Astrocyte (in vitro differentiated cells and primary cell): ENCODE measurements at regions not wholly inside any gene's neighbourhood (a gene's known extent, or its start where the extent isn't known, plus 50 kb on each side); places are given as distances from the start of the nearest gene placed in this dataset.

Source experiments
- EZH2 ChIP-seq: IDR thresholded peaks from 2 replicates; pipeline ENCODE4 v1.6.1; 2012; ENCODE audit warnings: mild to moderate bottlenecking, low read length, inconsistent platforms; ENCODE audit not compliant: insufficient read depth
- TF ChIP-seq, protein P1 (sequence below): IDR thresholded peaks from 2 replicates; pipeline ENCODE4 v1.5.1; 2011; ENCODE audit warnings: low read depth, mild to moderate bottlenecking, inconsistent platforms, low read length, moderate library complexity; ENCODE audit not compliant: insufficient read depth

DNA sequence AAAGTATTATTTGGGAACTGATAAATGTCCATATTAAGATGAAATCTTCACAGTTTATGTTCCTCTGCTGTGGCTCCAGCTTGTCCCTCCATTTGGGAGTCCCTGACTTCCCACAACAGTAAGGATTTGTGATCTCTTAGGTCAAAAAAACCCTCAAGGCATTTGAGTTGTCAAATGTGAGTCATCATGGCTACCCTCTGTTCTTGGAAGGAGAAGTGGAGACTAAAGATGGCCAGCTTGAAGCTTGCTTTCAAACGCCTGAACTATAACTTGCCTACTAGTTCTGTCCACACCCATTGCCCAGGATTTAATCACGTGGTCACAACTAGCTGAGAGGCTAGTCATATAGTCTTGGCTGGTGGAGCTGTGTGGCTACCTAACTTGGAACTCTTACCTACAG is 107.8 kb downstream of the CCNG2 start:
- TF ChIP-seq, protein P1, sequence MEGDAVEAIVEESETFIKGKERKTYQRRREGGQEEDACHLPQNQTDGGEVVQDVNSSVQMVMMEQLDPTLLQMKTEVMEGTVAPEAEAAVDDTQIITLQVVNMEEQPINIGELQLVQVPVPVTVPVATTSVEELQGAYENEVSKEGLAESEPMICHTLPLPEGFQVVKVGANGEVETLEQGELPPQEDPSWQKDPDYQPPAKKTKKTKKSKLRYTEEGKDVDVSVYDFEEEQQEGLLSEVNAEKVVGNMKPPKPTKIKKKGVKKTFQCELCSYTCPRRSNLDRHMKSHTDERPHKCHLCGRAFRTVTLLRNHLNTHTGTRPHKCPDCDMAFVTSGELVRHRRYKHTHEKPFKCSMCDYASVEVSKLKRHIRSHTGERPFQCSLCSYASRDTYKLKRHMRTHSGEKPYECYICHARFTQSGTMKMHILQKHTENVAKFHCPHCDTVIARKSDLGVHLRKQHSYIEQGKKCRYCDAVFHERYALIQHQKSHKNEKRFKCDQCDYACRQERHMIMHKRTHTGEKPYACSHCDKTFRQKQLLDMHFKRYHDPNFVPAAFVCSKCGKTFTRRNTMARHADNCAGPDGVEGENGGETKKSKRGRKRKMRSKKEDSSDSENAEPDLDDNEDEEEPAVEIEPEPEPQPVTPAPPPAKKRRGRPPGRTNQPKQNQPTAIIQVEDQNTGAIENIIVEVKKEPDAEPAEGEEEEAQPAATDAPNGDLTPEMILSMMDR = no peak
- no peak for TF ChIP-seq EZH2
